GM23248 (cell line): ENCODE measurements at regions not wholly inside any gene's neighbourhood (a gene's known extent, or its start where the extent isn't known, plus 50 kb on each side); places are given as distances from the start of the nearest gene placed in this dataset.

Source experiments
- DNase-seq: peaks from one replicate; pipeline ENCODE4 v3.0.0-alpha.2; 2015
- H2AFZ ChIP-seq: fragments of 200-600 bp; sonication (generic); 2 replicates; pipeline ENCODE4 v1.6.1; 2016; ENCODE audit warnings: antibody characterized with exemption
- H3F3A ChIP-seq: fragments of 200-600 bp; sonication (generic); 2 replicates; pipeline ENCODE4 v1.6.1; 2016; ENCODE audit warnings: mild to moderate bottlenecking, antibody characterized with exemption, mixed run types; ENCODE audit not compliant: insufficient read depth
- H3K27ac ChIP-seq: fragments of 200-600 bp; sonication (generic); 2 replicates; pipeline ENCODE4 v1.5.1; 2016; ENCODE audit warnings: mild to moderate bottlenecking
- H3K27me3 ChIP-seq: fragments of 200-600 bp; sonication (generic); replicated peaks from 2 replicates; pipeline ENCODE4 v1.6.1; 2016; ENCODE audit warnings: mild to moderate bottlenecking; ENCODE audit not compliant: insufficient read depth
- H3K36me3 ChIP-seq: fragments of 200-600 bp; sonication (generic); 2 replicates; pipeline ENCODE4 v1.6.1; 2016; ENCODE audit warnings: low read depth, mild to moderate bottlenecking
- H3K4me1 ChIP-seq: fragments of 200-600 bp; sonication (generic); 2 replicates; pipeline ENCODE4 v1.6.1; 2016; ENCODE audit warnings: mild to moderate bottlenecking; ENCODE audit not compliant: insufficient read depth
- H3K4me2 ChIP-seq: fragments of 200-600 bp; sonication (generic); one replicate; pipeline ENCODE4 v1.6.1; 2016; ENCODE audit warnings: mild to moderate bottlenecking; ENCODE audit not compliant: unreplicated experiment
- H3K4me3 ChIP-seq: fragments of 200-600 bp; sonication (generic); 2 replicates; pipeline ENCODE4 v1.5.1; 2016; ENCODE audit warnings: mild to moderate bottlenecking
- H3K79me2 ChIP-seq: fragments of 200-600 bp; sonication (generic); 2 replicates; pipeline ENCODE4 v1.6.1; 2016; ENCODE audit warnings: mild to moderate bottlenecking; ENCODE audit not compliant: insufficient read depth
- H3K9ac ChIP-seq: fragments of 200-600 bp; sonication (generic); 2 replicates; pipeline ENCODE4 v1.6.1; 2016; ENCODE audit warnings: mild to moderate bottlenecking
- H3K9me2 ChIP-seq: fragments of 200-600 bp; sonication (generic); 2 replicates; pipeline ENCODE4 v1.6.1; 2016; ENCODE audit warnings: mixed run types, mild to moderate bottlenecking, moderate library complexity; ENCODE audit not compliant: insufficient read depth
- H3K9me3 ChIP-seq: fragments of 200-600 bp; sonication (generic); one replicate; pipeline ENCODE4 v1.6.1; 2017; ENCODE audit warnings: low read depth
- H4K20me1 ChIP-seq: fragments of 200-600 bp; sonication (generic); 2 replicates; pipeline ENCODE4 v1.6.0; 2016; ENCODE audit not compliant: insufficient read depth
- EZH2 ChIP-seq: fragments of 200-600 bp; sonication (generic); IDR thresholded peaks from 2 replicates; pipeline ENCODE4 v1.6.1; 2018; ENCODE audit warnings: antibody characterized with exemption, mild to moderate bottlenecking; ENCODE audit not compliant: insufficient read depth, poor library complexity, severe bottlenecking
- EZH2phosphoT487 ChIP-seq: fragments of 200-600 bp; sonication (generic); IDR thresholded peaks from 2 replicates; pipeline ENCODE4 v1.6.1; 2018; ENCODE audit warnings: antibody characterized with exemption, moderate library complexity, mild to moderate bottlenecking, low read depth; ENCODE audit not compliant: insufficient read depth
- WGBS, 2 experiments: methylation state at CpG; one replicate each; pipeline ENCODE4 v1.1.6; 2015 to 2017; ENCODE audit warnings: low lambda C conversion rate in 2 of 2, low coverage in 1 of 2; ENCODE audit errors: missing lambda C conversion rate in 2 of 2; 5-methylcytosine and 5-hydroxymethylcytosine counted together
- in situ Hi-C: fragments of 300-500 bp; cut with MboI; formaldehyde crosslinking; loops from 2 replicates; pipeline ENCODE4 v1.15.0; 2020

DNA sequence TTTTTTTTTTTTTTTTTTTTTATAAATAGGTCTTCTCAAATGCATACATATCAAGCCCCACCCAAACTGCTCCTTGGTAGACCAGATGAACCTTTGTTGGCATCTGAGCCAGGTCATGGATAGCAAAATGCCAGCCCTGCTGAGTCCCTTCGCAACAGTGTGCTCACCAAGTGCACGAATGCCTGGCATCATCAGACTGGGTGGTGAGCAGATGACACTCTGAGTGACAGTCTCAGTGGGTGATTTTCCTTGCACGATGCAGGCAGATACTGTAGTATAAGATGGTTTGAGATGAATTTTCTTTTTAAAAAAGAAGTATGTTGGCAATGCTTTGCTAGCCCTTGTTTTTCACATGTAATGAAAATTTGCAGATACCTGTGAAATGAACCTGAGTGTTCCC lies 74.0 kb downstream of the RCN1 start:
- H3K27me3 ChIP-seq, result peaks cover 8% of the 10 kb centered on the region; the same call in 1 of the 2 replicates
- 40 to 51% methylated on average over 3 of the region's 3 CpGs for WGBS, 2 experiments
- no peaks in the 10 kb centered on the region for H3K36me3 ChIP-seq
- H3K9me2 ChIP-seq, result no peaks in the 10 kb centered on the region
- in situ Hi-C loops, result loop anchor here (25.0 kb wide), 1 partner anchor 528 kb away; no protein-coding TSS in a partner anchor
- DNase-seq, result no peak
- no peak overlapping the region for H3K9ac ChIP-seq
- H2AFZ ChIP-seq, result no peak overlapping the region
- H3F3A ChIP-seq, result no peaks in the 10 kb centered on the region
- H4K20me1 ChIP-seq, result no peaks in the 10 kb centered on the region
- TF ChIP-seq EZH2phosphoT487 (no peak), EZH2 (no peak)
- H3K27ac ChIP-seq, result no peak overlapping the region
- no peaks in the 10 kb centered on the region for H3K4me1 ChIP-seq
- H3K9me3 ChIP-seq, result no peaks in the 10 kb centered on the region
- no peak overlapping the region for H3K4me3 ChIP-seq
- H3K4me2 ChIP-seq, result no peak overlapping the region
- no peaks in the 10 kb centered on the region for H3K79me2 ChIP-seq

GRCh38 chr11:32168924-32169323 lies 78.0 kb downstream of the RCN1 start:
- H3K36me3 ChIP-seq, result no peaks in the 10 kb centered on the region
- no peaks in the 10 kb centered on the region for H3K27me3 ChIP-seq
- no peaks in the 10 kb centered on the region for H3F3A ChIP-seq
- no peak overlapping the region for H3K4me3 ChIP-seq
- no peak overlapping the region for H3K27ac ChIP-seq
- H3K9me3 ChIP-seq, result no peaks in the 10 kb centered on the region
- H2AFZ ChIP-seq, result no peak overlapping the region
- H4K20me1 ChIP-seq, result no peaks in the 10 kb centered on the region
- in situ Hi-C loops, result loop anchor here (25.0 kb wide), 1 partner anchor 532 kb away; no protein-coding TSS in a partner anchor
- WGBS, 2 experiments, result 56 to 57% methylated on average over 2 of the region's 2 CpGs
- no peaks in the 10 kb centered on the region for H3K9me2 ChIP-seq
- peaks cover 9% of the 10 kb centered on the region for H3K4me1 ChIP-seq
- no peak overlapping the region for H3K4me2 ChIP-seq
- no peak overlapping the region for H3K9ac ChIP-seq
- DNase-seq, result no peak
- no peak for TF ChIP-seq EZH2
- H3K79me2 ChIP-seq, result no peaks in the 10 kb centered on the region

DNA sequence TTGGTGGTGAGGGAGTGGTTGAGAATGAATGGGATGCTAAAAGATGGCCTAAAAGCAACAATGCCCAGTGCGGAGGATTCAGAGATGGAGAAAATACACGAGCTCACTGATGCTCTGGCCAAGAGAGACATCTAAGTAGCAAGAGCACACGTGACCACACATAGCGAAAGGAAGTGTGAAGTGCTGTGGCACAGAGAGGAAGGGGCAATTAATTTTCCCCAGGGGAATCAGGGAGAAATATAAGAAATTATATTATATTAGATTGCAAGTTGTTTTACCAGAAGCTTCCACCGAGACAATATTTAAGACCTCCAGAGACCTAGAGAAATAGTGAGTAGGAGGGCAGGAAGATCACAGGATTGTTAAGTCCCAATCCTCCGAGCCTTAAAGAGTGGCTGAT lies 80.6 kb downstream of the RCN1 start:
- H3K79me2 ChIP-seq, result no peaks in the 10 kb centered on the region
- no peaks in the 10 kb centered on the region for H4K20me1 ChIP-seq
- in situ Hi-C loops, result loop anchor here (5.0 to 25.0 kb wide), 3 partner anchors 119 to 677 kb away; no protein-coding TSS in a partner anchor
- H3K36me3 ChIP-seq, result no peaks in the 10 kb centered on the region
- H3K27me3 ChIP-seq, result no peaks in the 10 kb centered on the region
- peak overlapping the region; percentile 56 for H3K4me2 ChIP-seq
- H2AFZ ChIP-seq, result peak overlapping the region; percentile 74
- H3K9me3 ChIP-seq, result no peaks in the 10 kb centered on the region
- 53 to 56% methylated on average over 6 of the region's 6 CpGs for WGBS, 2 experiments
- H3K27ac ChIP-seq, result no peak overlapping the region
- TF ChIP-seq EZH2phosphoT487, result no peak
- TF ChIP-seq EZH2, result no peak
- no peak overlapping the region for H3K9ac ChIP-seq
- peak overlapping the region; percentile 65 for H3K4me3 ChIP-seq
- H3K4me1 ChIP-seq, result peaks cover 9% of the 10 kb centered on the region
- H3K9me2 ChIP-seq, result no peaks in the 10 kb centered on the region
- DNase-seq, result no peak
- H3F3A ChIP-seq, result no peaks in the 10 kb centered on the region

DNA sequence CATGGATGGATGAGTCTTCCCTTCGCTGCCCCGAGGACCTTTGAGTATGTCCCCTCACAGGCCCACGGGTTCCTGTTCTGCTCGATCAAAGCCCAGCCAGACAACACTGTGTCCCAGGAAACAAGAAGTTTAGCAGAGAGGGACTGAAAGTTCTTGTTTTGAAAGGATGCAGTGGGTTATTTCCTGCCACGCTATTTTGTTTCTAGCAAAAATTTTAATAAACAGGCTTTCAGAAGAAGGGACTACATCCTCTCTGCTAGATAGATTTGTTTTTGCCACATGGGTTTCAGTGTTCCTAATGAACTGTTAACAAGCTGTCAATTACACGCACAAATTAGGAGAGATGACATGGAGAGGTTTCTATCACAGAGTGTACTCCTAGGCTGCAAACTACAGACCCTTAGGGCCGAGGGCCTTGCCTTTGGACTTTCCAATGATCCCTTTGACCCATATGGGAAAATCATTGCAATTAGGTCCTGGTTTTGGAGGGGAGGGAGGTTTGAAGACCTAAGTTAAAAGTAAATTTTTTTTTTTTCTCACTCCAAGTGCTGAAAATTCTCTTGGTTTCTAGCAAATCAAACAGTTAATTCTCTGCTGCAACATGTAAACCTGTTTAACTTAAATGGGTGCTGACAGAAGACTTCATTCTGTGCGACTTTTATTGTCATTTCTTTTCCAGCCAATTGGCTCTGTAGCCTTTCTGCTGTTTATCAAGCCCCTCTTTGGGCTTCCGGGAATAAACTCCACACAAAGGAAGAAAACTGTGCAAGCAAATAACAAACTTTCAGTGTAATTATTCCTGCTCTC lies 81.4 kb downstream of the RCN1 start:
- peak overlapping the region; percentile 65 for H3K4me3 ChIP-seq

More for the DNA sequence above, 81.4 kb downstream of the RCN1 start:
- H3K9me2 ChIP-seq, result no peaks in the 10 kb centered on the region
- peak; percentile 22 for DNase-seq
- 0 out of 2 replicates have a peak overlapping the region, but pooled peaks have one; percentile 43 for H3K9ac ChIP-seq
- H3K4me1 ChIP-seq, result peaks cover 9% of the 10 kb centered on the region
- H3K27me3 ChIP-seq, result no peaks in the 10 kb centered on the region
- no peak overlapping the region for H3K27ac ChIP-seq
- in situ Hi-C loops, result loop anchor here (5.0 to 25.0 kb wide), 3 partner anchors 120 to 677 kb away; no protein-coding TSS in a partner anchor
- H3K9me3 ChIP-seq, result no peaks in the 10 kb centered on the region
- H3F3A ChIP-seq, result no peaks in the 10 kb centered on the region
- peak overlapping the region; percentile 74 for H2AFZ ChIP-seq
- WGBS, 2 experiments, result 25 to 27% methylated on average over 9 of the region's 9 CpGs
- H4K20me1 ChIP-seq, result no peaks in the 10 kb centered on the region
- H3K36me3 ChIP-seq, result no peaks in the 10 kb centered on the region
- no peak for TF ChIP-seq EZH2
- no peaks in the 10 kb centered on the region for H3K79me2 ChIP-seq
- H3K4me2 ChIP-seq, result peak overlapping the region; percentile 70
